COLO829 (cell line): ENCODE measurements at regions not wholly inside any gene's neighbourhood (a gene's known extent, or its start where the extent isn't known, plus 50 kb on each side); places are given as distances from the start of the nearest gene placed in this dataset.

Experiments used
- DNase-seq: peaks from one replicate; pipeline ENCODE4 v3.0.0; 2012; ENCODE audit warnings: low spot score

DNA sequence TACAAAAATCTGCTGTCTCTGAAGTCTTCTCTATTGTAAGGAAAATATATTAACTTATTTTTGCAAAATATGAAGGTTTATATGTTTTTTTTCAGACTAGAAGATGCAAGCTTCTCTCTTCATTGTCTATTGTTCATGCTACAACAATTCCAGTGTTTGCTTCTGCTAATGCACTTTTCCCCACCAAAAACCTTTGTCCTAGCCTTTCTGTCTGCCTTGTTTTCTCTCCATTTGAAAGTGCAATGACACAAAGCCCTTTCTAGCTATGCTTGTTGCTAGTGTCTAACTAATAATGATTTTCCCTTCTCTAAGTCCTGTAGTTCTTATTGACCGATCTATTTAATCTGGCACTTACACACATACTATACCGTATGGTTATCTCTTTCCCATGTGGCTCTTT lies 369.5 kb upstream of the CELF4 start:
- no peak for DNase-seq

DNA sequence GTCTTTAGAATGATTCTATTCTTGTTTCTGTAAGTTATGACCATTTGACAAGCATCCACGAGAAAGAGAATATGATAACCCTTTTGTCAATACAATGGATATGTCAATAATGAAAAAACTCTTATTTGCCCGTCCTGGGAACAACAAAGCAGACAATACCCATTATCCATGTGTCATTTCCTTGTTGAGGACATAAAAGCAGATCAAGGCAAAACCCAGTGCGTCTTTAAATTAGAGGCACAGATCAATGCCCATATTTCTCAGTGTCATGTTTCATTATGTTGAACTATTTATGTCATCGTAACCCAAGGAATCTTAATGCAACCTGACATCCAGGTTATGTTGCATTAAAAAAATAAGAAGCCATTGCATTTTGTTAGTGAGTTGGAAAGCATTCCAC lies 365.0 kb upstream of the CELF4 start:
- no peak for DNase-seq

DNA sequence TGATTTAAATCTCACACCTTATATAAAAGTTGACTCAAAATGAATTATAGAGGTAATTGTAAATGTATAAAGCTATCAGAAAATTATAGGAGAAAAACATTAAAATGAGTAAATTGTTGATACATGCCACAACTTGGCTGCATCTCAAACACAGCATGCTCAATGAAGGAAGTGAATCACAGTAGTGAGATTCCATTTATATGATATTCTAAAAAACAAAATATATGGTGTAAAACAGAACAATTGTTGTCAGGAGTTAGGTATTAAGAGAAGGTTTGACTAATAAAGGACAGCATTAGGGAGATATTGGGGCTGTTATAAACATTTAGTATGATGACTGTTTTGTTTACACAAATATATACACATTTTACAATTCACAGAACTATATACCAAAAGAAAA lies 356.6 kb upstream of the CELF4 start:
- no peak for DNase-seq

DNA sequence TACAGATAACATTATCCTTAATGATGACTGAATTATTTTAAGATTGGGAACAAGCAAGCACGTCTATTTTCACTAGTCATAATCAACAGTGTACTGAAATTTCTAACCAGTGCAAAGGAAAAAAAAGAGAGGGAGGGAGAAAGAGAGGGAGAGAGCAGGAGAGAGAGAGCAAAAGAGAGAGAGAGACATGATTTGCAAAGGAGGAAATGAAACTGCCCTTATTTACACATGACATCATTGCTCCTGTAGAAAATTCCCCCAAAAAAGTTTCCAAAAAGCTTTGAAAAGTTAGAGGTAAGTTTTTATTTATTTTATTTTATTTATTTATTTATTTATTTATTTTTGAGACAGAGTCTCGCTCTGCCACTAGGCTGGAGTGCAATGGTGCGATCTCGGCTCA lies 355.3 kb upstream of the CELF4 start:
- no peak for DNase-seq

DNA sequence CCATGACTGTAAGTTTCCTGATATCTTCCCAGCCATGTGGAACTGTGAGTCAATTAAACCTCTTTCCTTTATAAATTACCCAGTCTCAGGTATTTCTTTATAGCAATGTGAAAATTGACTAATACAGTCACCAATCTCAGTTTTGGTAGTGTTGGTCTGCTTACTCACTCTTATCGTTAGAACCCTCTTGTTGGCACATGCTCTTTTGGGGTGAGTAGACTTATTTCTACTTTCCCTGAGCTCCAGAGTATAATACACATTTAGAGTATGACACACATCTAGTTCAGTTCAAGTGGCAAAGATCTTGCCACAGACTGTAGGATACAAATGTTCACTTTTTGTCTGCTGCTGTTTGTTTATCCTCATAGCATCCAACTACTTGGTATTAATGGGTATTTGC lies 347.5 kb upstream of the CELF4 start:
- DNase-seq = no peak

DNA sequence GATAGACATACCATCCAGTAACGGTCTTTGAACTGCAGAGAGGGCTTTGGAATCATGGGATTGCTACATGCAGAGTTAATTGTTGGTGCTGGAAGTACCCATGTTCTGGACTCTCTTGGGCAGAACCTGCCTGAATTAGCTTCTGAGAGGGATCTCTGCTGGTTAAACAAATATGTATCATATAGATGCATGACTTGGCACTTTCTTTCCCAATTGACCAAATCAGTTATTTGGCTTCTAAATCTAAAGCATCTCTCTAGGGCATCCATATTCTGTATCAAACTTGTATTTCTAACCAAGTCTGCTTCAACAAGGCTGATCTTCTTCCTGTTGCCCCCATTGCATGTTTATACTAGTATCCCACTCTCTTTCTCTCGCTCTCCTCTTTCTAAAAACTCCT lies 336.7 kb upstream of the CELF4 start:
- DNase-seq = no peak

DNA sequence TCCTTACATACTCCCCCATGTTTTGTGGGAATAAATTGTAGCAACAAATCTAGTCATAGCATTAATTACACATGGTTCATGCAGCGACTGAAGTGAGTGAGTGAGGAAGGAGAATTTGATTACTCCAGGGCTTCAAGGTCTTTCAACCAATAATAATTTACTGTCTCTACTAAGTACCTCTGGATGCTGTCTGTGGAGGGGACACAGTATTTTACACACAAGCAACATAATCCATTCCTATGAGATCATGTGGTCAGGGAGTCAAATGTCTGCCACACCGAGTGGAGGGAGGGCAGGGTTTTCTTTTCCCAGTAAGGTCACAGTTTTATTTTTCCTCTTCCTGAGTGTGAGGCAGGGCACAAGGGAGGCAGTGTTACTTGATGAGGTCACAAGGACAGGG lies 334.7 kb upstream of the CELF4 start:
- DNase-seq = no peak

DNA sequence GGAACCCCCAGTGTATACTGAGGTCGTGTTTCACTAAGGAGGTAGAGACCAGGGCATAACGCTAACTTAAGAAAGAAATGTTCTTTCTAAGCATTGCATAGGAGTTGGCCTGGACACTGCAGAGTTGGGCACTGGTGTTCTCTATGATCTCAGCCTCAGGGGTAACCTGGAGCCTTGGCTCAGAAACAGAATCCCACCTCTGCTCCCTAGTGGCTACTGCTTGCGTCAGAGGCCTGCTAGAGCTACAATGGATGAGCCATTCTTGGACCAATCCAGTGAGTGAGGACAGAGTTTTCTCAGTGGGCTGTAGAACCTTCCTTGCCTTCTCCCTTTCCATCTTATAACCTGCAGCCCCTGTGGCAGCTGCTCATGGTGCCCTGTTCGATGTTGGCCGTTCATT lies 324.4 kb upstream of the CELF4 start:
- DNase-seq = no peak

DNA sequence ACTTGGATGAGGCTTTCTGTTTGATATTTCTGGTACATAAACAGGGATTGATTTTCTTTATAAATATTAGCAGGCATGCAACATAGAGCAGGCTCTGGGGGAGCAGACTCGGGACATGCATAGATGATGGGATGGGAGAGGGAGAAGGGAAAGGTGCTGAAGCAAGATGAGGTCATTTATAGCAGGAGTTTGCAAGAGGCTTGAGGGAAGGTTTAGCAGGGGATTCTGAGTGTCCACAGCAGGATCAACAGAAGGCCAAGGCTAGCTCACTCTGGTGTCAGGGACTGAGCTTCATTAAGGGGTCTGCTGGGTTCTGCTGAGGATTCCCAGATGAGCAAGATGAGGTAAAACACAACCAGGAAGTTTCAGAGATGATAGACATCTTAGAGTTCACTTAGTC lies 309.1 kb upstream of the CELF4 start:
- DNase-seq = no peak

DNA sequence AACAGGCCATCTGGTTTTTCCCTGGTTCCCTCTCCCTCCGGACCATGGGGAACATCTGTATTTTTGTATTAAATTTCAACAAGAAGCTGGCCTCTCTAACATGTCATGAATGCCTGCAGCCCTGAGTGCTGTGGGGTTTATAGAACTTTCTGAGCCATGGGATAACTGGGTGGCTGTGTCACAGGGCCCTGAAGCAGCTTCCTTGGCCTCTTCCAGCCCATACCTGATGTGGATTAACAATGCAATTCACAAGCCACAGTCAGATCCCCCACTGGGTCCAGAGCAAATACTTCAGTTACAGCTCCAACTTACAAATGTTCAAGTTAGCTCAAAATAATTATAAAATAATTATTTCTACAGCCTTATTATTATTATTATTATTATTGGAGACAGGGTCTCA lies 307.8 kb upstream of the CELF4 start:
- DNase-seq = no peak

DNA sequence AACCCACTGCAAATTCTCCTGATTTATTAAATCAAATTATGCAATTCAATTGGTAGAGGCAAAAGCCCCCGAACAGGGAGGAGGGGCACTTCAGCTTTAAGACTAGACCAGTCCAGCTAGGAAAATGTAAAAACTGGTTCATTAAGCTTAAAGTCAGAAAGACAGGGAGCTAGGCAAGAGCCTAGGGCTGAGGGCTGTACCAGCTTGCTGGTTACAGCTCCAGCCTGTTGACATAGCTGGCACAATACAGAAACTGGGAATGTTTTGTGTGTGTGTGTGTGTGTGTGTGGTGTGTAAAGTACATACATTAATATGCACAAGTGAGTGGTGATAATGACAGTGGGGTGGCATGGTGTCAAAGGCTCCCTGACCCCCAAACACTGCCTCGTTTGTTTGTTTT lies 307.0 kb upstream of the CELF4 start:
- no peak for DNase-seq

DNA sequence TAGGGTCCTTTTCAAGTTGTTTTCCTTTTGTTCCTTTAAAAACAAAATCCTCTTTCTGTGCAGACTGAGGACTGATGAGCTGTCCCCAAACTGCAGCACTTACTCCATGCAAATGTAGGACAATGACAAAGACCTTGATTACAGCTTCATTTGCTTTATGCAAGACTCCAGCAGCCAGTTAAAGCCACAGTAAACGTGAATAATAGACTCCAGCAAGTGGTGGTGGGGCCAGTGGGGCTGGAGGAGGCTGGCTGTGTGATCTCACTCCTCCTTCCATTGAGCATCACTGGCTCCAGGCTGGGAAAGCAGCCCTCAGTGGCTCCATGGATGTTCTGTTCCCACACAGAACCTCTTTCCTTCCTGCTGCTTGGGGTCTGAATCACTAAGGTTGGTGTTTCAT lies 306.0 kb upstream of the CELF4 start:
- DNase-seq = no peak

DNA sequence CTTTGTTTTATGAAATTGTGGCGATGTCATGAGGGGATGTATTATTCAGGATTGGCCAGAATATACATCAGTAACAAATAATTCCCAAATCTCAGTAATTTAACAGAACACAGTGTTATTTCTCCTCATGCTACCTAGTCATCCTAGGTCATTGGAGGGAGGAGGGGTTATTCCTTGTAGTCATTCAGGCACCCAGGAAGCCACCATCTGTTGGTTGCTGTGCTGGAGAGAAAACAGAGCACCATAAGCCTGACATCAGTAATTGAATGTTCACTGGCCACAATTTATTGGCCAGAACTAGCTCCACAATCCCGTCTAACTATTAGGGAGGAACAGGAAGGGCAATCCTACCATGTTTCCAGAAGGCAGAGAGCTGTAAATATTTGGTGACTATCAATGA lies 303.5 kb upstream of the CELF4 start:
- DNase-seq = no peak

DNA sequence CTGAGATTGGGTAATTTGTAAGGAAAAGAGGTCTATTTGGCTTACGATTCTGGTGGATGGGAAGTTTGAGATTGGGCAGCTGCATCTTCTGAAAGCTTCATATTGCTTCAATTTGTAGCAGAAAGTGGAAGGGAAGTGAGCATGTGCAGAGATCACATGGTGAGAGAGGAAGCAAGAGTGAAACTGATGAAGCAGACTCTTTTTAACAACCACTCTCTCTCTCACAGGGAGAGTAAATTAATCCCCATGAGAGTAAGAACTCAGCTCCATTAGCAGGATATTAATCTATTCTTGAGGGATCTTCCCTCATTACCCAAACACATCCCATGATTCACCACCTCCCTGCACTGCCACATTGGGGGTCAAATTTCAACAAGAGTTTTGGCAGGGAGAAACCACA lies 298.5 kb upstream of the CELF4 start:
- no peak for DNase-seq

DNA sequence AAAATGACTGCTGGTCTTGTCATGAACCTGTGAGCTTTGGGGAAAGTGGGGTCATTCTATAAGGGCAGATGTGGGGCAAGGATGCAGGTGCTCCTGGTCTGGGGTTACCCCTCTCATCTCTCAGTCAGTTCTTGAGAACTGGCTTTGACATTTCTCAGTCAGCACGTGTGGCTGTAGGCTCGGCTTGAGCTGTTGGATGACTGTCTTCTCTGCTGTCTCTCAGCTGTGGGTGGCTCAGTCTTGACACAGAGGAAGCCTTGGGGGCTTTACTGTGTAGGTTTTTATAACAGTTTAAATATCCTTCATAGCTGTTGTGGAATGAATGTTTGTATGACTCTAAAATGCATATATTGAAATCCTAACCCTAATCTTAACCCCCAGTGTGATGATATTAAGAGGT lies 296.4 kb upstream of the CELF4 start:
- no peak for DNase-seq

DNA sequence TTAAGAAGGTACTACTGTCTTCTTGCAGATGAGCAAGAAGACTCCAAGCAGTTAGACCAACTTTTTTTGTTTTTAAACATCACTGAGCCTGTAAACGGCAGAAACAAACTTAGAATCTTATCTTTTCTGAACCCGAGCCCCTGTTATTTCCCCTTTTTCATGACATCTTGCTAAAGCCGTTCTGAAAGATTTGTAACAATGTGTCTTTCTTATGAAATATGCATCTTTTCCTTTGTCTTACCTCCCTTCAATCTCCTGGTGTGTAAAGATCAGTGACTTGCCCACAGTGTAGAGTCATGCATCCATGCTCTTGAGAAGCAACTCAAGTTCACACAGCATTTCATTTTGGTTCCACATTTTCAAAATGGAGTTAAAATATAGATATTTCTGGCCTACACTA lies 288.8 kb upstream of the CELF4 start:
- DNase-seq = no peak

DNA sequence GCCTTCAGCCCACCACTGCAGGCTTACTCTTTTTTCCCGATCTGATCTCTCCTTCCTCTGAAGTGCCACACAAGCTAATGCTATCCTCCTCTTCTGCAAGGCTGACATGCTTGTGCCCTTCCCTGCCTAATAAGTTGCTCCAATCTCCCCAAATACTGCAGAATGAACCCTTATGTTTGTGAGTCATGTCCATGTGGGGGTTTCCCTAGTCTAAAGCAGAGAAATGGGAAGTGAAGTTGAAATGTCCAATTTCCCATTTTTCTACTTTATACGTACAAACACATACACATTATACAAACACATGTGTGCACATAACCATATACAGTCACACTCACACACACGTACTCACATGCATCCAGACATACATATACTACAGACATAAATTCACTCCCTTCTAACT lies 288.1 kb upstream of the CELF4 start:
- DNase-seq = no peak

DNA sequence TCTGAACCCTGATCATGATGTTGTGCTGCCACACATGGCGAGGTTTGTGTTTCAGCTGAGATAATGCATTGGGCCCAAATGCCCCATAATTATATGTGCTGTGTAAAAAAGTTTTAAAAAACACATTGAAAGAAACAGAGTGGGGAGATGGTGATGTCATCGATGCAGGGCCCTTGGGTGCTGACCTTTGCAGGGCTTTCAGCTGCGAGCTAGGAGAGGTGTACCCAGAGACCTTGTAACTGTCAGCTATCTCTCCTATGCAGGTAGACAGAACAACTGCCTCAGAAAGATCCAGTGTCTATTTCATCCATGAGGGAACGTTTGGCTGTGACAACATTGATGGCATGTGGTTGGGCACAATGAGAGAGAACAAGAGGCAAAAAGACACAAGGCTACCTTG lies 286.9 kb upstream of the CELF4 start:
- no peak for DNase-seq

DNA sequence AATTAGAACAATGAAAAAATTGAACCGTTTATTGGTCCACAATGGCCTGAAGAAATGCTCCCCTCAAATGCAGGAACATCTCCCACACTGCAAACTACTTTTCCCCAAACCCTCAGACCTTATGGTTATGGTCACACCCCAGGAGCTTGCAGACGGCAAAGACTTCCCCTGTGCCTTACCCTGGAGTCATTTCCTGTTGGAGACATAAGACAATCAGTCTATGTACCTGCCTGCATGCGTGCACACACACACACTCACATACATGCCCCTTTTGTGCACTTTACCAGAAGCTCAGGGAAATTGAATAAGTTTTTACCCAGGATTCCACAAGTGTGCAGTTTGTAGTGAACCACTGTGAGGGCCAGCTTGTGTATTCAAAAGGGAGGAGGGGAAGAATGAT lies 281.9 kb upstream of the CELF4 start:
- no peak for DNase-seq

DNA sequence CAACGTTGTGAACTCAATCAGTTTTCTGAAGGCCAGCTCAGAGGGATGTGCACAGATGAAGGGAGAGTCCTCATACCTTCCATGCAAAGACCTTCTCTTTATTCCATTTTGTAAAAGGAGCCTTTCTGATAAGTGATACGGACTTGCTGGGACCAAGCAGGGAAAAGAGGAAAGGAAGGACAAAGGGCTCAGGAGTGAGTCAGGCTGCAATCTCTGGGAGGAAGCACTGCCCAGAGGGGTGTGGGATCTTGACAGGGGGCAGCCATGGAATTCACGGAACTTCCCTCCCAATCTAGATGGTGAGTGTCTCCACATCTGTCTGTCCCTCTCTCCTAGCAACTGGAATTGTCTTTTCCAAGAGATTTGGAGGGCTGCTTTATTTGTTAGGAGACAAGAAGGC lies 281.4 kb upstream of the CELF4 start:
- no peak for DNase-seq

DNA sequence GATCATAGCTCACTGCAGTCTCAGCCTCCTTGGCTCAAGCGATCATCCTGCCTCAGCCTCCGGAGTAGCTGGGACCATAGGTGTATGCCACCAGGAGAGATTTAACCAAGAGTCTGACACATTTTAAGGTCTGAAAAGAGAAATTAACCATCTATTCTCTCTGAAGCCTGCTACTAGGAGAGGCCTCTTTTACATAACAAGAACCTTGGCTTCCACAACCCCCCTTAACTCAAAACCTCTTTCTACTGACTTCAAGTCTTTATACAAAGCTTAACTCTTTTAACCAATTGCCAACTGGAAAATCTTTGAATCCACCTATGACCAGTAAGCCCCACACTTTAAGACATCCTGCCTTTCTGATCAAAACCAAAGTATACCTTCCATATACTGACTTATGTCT lies 279.9 kb upstream of the CELF4 start:
- DNase-seq = no peak

DNA sequence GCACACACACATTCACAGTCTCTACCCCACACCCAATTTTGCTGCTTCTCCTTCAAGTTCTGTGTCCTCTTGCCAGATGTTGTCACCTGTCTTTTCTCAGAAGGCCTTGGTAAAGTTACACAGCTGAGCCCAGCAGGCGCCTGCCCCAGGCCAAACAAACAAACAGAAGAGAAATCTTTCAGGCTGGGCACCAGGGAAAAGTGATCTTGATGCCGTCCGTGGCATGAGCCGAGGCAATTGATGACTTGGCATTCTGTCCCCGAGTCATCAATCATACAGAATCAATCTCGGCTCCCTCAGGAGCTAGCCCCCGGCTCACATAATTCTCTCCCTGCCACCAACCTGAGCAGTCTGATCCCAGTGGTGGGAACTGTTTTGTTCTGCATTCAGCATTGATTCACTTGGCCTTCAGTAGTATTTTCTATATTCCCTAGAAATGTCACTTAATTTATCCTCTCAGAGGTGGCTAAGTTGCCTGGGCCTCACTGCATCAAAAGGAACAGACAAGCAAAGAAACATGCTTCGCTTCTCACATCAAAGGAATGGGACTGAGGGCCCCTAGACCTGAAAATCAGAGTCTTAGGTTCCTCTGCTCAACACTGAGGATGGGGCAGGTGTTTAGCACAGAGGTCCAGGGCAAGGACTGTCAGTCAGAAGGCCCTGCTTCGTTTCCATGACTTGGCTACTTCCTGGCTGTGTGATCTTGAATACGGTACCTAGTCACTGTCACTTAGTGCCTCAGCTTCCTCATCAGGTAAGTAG lies 278.8 kb upstream of the CELF4 start:
- DNase-seq = no peak

DNA sequence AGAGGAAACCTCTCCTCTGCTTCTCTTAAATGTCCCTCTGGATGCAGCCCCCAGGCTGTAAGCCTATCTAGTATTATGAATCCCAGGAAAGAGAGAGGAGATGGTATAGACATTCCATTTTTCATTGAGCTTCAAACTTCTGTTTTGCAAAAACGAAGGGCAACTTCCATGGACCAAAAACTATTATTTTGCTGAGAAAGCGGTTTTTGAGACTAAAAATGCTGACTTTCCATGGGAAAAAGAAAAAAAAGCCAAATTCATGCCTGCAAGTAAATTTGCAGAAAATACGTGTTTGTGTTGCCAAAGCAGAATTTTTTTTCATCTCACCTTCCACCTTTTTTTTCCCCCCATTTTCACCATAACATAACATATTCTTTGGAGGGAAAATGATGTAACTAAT lies 272.5 kb upstream of the CELF4 start:
- DNase-seq = no peak

DNA sequence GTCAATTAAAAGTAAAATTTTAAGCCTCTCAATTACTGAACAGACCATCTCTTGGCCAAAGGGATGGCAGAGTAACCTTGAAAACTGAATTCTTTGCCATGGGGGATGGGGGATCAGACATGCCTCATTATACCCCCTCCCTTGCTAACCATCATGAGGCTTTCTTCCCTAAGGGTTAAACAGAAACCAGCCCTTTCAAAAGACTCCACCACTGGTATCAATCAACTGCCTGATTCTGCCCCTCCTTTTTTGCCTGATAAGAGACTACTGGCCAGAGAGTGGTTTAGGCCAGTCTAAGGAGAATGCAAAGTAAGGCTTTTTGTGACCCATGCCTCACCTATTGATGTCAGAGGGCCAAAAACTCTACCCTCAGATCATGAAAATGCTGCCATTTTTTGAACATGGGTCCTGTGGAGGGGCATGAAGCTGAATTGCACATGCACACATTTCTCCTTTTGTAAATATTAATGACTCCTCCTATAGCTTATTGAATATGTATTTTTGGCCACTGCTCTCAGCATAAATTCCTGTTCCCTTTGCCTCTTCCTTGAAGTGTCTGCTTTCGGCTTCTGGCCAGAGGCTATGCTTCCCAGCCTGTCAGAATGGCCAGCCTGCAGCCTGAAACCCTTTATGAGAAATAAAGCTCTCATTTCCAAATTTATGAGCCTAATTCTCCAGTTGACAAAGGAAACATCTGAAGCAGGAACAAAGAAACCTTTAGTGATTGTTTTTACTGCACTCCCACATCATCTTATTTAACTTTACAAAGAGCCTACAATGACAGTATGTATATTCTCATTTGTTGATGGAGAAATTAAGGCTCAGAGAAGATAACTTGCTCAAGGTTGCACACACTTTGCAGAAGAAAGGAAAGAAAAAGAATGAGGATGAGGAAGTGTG lies 270.7 kb upstream of the CELF4 start:
- no peak for DNase-seq
